ENCODE measurements at regions not wholly inside any gene's neighbourhood (a gene's known extent, or its start where the extent isn't known, plus 50 kb on each side); places are given as distances from the start of the nearest gene placed in this dataset.

DNA sequence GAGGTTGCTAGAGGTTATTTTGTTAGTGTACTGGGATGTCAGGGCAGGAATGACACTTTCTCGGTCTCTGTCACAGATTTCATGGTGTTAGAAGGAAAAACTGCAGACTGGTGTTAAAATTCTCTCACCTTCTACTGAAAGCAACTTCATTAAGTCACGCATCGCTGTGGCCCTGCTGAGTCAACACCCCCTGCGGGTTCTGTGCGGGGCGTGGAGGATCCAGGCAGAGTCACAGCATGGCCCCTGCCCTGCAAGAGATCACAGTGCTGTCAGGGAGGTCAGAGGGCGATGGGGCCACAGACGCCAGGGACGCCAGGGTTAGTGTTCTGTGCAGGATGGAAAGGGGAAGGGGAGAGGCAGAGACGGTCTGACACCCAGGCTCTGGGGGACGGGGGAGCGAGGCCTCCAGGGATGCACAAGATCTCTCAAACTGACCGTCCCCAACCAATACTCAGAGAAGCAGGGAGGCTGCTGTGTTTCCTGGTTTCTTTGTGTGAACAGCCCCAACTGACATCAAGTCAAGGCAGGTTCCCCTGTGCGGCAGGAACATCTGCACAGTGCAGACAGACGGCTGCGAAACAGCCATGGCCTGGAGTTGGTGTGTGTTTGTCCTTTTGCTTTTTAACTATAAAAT lies 354.9 kb upstream of the SALL3 start:
- Mint-ChIP-seq H3K4me3 (peak overlapping the region in 1 of 2 donors; percentile 39), H3K9me3 (peaks cover 0 to 23% (median 8%) of the 10 kb centered on the region in 7 donors), H3K27ac (no peak overlapping the region), H3K36me3 (no peaks in the 10 kb centered on the region), H3K27me3 (ENCODE audit: low read depth in 3 of 3) (peaks cover 24 to 34% (median 26%) of the 10 kb centered on the region in 3 donors), H3K4me1 (peaks cover 10% of the 10 kb centered on the region)
- 36% methylated on average over 8 of the region's 16 CpGs for WGBS (ENCODE audit: insufficient coverage)
- Histone ChIP-seq H3K9ac (ENCODE audit: insufficient read depth, low read length, poor library complexity, severe bottlenecking) (no peak overlapping the region), H3K4me1 (ENCODE audit: control insufficient read depth in 1 of 2, insufficient read depth in 2 of 2, low read length in 2 of 2) (peaks cover 4 to 6% of the 10 kb centered on the region in 2 donors), H3K27me3 (ENCODE audit: control insufficient read depth in 2 of 2, insufficient read depth in 2 of 2, low read length in 2 of 2) (peaks cover 0 to 8% of the 10 kb centered on the region in 2 donors), H3K36me3 (replicated peaks in 1 of 2; ENCODE audit: control insufficient read depth in 1 of 2, insufficient read depth in 2 of 2, low read length in 2 of 2) (no peaks in the 10 kb centered on the region), H2AFZ (ENCODE audit: insufficient read depth, low read depth, low read length, poor library complexity, severe bottlenecking) (peak overlapping the region; percentile 8), H3K4me2 (replicated peaks; ENCODE audit: extremely low read depth, low read length, poor library complexity, severe bottlenecking) (no peak overlapping the region), H3K4me3 (replicated peaks in 1 of 3; ENCODE audit: low read depth in 2 of 3, low read length in 3 of 3) (no peak overlapping the region), H3K9me3 (replicated peaks in 1 of 2; ENCODE audit: control insufficient read depth in 1 of 2, insufficient read depth in 1 of 2, low read length in 2 of 2) (no peaks in the 10 kb centered on the region), H4K20me1 (ENCODE audit: insufficient read depth, low read length) (no peaks in the 10 kb centered on the region), H3K27ac (ENCODE audit: low read depth in 1 of 2, low read length in 2 of 2) (no peak overlapping the region), H3K79me2 (ENCODE audit: insufficient read depth, low read length) (no peaks in the 10 kb centered on the region)
- DNase-seq = peak in 1 of 3 donors; percentile 12
- no peak for TF ChIP-seq CTCF (IDR thresholded peaks at IDR 0.05)
- intact Hi-C loops (cut with micrococcal nuclease) = no loop called here

GRCh38 chr18:78625847-78626246 lies 353.8 kb upstream of the SALL3 start:
- H3K4me3 Mint-ChIP-seq = no peak overlapping the region
- intact Hi-C loops (cut with micrococcal nuclease) = no loop called here

More at GRCh38 chr18:78625847-78626246, 353.8 kb upstream of the SALL3 start:
- Histone ChIP-seq H3K27ac (ENCODE audit: low read depth in 1 of 2, low read length in 2 of 2) (no peak overlapping the region), H3K4me3 (replicated peaks in 1 of 3; ENCODE audit: low read depth in 2 of 3, low read length in 3 of 3) (no peak overlapping the region), H2AFZ (ENCODE audit: insufficient read depth, low read depth, low read length, poor library complexity, severe bottlenecking) (no peak overlapping the region), H3K4me2 (replicated peaks; ENCODE audit: extremely low read depth, low read length, poor library complexity, severe bottlenecking) (no peak overlapping the region), H3K79me2 (ENCODE audit: insufficient read depth, low read length) (no peaks in the 10 kb centered on the region), H3K4me1 (ENCODE audit: control insufficient read depth in 1 of 2, insufficient read depth in 2 of 2, low read length in 2 of 2) (peaks cover 4 to 6% of the 10 kb centered on the region in 2 donors), H3K9ac (ENCODE audit: insufficient read depth, low read length, poor library complexity, severe bottlenecking) (no peak overlapping the region), H4K20me1 (ENCODE audit: insufficient read depth, low read length) (no peaks in the 10 kb centered on the region), H3K9me3 (replicated peaks in 1 of 2; ENCODE audit: control insufficient read depth in 1 of 2, insufficient read depth in 1 of 2, low read length in 2 of 2) (no peaks in the 10 kb centered on the region), H3K27me3 (ENCODE audit: control insufficient read depth in 2 of 2, insufficient read depth in 2 of 2, low read length in 2 of 2) (peaks cover 0 to 7% of the 10 kb centered on the region in 2 donors), H3K36me3 (replicated peaks in 1 of 2; ENCODE audit: control insufficient read depth in 1 of 2, insufficient read depth in 2 of 2, low read length in 2 of 2) (no peaks in the 10 kb centered on the region)
- Mint-ChIP-seq H3K27me3 (ENCODE audit: low read depth in 3 of 3) (peaks cover 18 to 31% (median 26%) of the 10 kb centered on the region in 3 donors), H3K9me3 (peaks cover 3 to 15% (median 8%) of the 10 kb centered on the region in 7 donors), H3K36me3 (no peaks in the 10 kb centered on the region), H3K27ac (no peak overlapping the region), H3K4me1 (peaks cover 10% of the 10 kb centered on the region)
- no peak for TF ChIP-seq CTCF (IDR thresholded peaks at IDR 0.05)
- peak in 2 of 3 donors; percentile 30 to 55 for DNase-seq
- WGBS (ENCODE audit: insufficient coverage) = no CpG with 5 or more reads among the region's 5 CpGs
